ENCODE measurements at regions not wholly inside any gene's neighbourhood (a gene's known extent, or its start where the extent isn't known, plus 50 kb on each side); places are given as distances from the start of the nearest gene placed in this dataset.

DNA sequence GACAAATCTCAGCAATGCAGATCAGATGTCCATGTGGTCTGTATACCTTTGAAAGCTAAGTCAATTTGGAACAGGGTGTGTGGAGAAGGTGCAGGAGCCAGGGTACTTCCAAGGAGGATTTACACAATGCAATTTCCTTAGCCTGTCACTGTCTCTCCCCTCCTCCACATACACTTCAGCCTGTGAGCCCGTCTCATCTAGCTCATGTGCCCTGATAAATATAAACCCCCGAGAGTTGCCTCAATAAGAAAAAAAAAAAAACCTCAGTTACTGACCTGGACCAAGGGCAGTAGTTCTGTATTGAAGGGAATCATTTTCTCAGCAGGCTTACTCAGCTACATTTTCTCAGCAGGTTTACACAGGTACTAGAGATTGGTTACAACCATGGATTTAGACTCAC lies 132.1 kb upstream of the PELI2 start:
- intact Hi-C loops (cut with micrococcal nuclease; ENCODE audit: unreplicated experiment), result no loop called here
- no peaks in the 10 kb centered on the region for H3K27me3 Mint-ChIP-seq (ENCODE audit: unreplicated experiment)
- TF ChIP-seq, protein P1, sequence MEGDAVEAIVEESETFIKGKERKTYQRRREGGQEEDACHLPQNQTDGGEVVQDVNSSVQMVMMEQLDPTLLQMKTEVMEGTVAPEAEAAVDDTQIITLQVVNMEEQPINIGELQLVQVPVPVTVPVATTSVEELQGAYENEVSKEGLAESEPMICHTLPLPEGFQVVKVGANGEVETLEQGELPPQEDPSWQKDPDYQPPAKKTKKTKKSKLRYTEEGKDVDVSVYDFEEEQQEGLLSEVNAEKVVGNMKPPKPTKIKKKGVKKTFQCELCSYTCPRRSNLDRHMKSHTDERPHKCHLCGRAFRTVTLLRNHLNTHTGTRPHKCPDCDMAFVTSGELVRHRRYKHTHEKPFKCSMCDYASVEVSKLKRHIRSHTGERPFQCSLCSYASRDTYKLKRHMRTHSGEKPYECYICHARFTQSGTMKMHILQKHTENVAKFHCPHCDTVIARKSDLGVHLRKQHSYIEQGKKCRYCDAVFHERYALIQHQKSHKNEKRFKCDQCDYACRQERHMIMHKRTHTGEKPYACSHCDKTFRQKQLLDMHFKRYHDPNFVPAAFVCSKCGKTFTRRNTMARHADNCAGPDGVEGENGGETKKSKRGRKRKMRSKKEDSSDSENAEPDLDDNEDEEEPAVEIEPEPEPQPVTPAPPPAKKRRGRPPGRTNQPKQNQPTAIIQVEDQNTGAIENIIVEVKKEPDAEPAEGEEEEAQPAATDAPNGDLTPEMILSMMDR (IDR thresholded peaks at IDR 0.05; ENCODE audit: unreplicated experiment), result no peak
- no peak for DNase-seq
- no peak overlapping the region for H3K4me3 Mint-ChIP-seq (ENCODE audit: low read depth, unreplicated experiment)
- no TSS peak for BruUV-seq (replicated peaks)
- CTCF ChIA-PET, result no interaction called here
- H3K36me3 Mint-ChIP-seq (ENCODE audit: insufficient read depth, unreplicated experiment), result no peaks in the 10 kb centered on the region
- no peak overlapping the region for H3K27ac Mint-ChIP-seq (ENCODE audit: unreplicated experiment)
- H3K9me3 Mint-ChIP-seq (ENCODE audit: low read depth, unreplicated experiment), result no peaks in the 10 kb centered on the region
- no peaks in the 10 kb centered on the region for H3K4me1 Mint-ChIP-seq (ENCODE audit: low read depth, unreplicated experiment)

DNA sequence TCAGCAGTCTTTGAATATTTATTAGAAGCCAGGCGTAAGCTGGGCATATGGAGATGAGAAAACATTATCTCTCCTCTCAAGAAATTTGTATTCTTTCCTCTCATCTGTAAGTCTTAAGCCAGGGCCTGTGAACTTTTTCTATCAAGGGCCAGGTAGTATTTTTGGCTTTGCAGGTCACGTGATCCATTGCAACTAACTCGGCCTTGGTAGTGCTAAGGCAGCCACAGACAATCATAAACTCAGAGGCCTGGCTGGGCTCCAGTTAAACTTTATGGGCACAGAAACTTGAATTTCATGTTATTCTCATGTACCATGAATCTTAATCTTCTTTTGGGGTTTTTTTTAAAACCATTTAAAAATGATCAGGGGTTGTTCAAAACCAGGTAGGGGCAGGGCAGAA lies 117.4 kb upstream of the PELI2 start:
- TF ChIP-seq, protein P1 (IDR thresholded peaks at IDR 0.05; ENCODE audit: unreplicated experiment), result no peak
- H3K27ac Mint-ChIP-seq (ENCODE audit: unreplicated experiment), result no peak overlapping the region
- no TSS peak for BruUV-seq (replicated peaks)

DNA sequence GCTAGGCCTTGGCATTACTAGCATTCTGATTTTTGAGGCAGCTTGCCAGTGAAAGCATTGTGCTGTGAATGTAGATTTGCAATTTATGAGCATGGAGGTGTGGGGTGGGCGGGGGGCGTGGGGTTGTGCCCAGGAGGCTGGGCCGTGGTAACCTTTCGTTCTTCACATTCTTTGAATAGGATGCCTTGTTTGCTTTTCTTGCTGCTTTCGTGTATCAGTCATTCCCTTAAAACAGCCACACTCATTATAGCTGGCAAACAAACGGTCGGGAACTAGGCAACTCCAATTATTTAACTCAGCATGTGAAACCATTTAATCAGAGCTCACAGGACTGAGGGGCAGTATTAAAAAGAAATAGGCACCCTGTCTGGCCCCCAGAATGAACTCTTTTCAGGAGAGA lies 115.9 kb upstream of the PELI2 start:
- peaks cover 2% of the 10 kb centered on the region for H3K9me3 Mint-ChIP-seq (ENCODE audit: low read depth, unreplicated experiment)
- peaks cover 26% of the 10 kb centered on the region for H3K4me1 Mint-ChIP-seq (ENCODE audit: low read depth, unreplicated experiment)
- CTCF ChIA-PET, result interaction anchor here (0.8 to 0.9 kb wide), 2 partner anchors 78 to 268 kb away, joined by 3 to 4 read pairs; no protein-coding TSS in a partner anchor
- no peak overlapping the region for H3K27ac Mint-ChIP-seq (ENCODE audit: unreplicated experiment)
- peaks cover 7% of the 10 kb centered on the region for H3K36me3 Mint-ChIP-seq (ENCODE audit: insufficient read depth, unreplicated experiment)
- TF ChIP-seq, protein P1 (IDR thresholded peaks at IDR 0.05; ENCODE audit: unreplicated experiment), result no peak
- DNase-seq, result no peak
- no peak overlapping the region for H3K4me3 Mint-ChIP-seq (ENCODE audit: low read depth, unreplicated experiment)
- BruUV-seq (replicated peaks), result no TSS peak
- intact Hi-C loops (cut with micrococcal nuclease; ENCODE audit: unreplicated experiment), result no loop called here
- H3K27me3 Mint-ChIP-seq (ENCODE audit: unreplicated experiment), result no peaks in the 10 kb centered on the region

More for the DNA sequence above, 117.4 kb upstream of the PELI2 start:
- intact Hi-C loops (cut with micrococcal nuclease; ENCODE audit: unreplicated experiment), result no loop called here
- Mint-ChIP-seq H3K4me3 (ENCODE audit: low read depth, unreplicated experiment) (no peak overlapping the region), H3K4me1 (ENCODE audit: low read depth, unreplicated experiment) (peaks cover 24% of the 10 kb centered on the region), H3K27me3 (ENCODE audit: unreplicated experiment) (no peaks in the 10 kb centered on the region), H3K9me3 (ENCODE audit: low read depth, unreplicated experiment) (peaks cover 2% of the 10 kb centered on the region), H3K36me3 (ENCODE audit: insufficient read depth, unreplicated experiment) (peaks cover 7% of the 10 kb centered on the region)
- no peak for DNase-seq
- CTCF ChIA-PET, result no interaction called here

DNA sequence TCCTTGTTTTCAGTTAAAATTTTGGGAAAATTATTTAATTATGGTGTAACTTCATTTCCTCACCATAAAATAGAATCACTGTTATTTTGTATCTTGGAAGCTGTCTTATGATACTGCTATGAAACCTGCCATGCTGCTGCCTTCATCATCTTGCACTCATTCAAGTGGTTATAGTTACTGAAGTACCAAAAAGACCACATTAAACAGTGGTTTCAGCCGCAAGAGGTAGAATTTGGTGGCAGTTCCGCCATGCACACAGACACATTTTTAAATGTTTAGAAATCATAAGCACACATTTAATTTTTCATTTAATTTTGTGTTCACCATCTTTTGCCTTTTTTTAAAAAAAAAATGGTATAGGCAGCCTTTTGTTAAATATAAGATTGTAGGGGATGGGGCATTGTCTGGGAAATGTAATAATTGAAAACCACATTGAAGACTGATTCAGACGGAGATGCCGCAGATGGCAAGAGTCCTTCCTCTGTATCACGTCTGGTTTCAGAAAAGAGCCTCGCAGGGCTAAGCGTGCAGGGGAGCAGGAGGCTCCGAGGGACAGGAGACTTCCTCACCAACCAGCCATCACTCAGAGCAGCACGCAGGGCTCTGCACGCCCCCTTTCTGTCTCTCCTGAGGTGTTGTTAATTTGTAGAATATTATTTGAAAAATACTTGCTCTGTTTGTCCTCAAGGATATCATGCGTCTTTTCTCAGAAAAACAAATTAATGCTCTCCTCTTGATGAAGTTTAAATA lies 115.2 kb upstream of the PELI2 start:
- H3K27ac Mint-ChIP-seq (ENCODE audit: unreplicated experiment), result no peak overlapping the region
- TF ChIP-seq, protein P1 (IDR thresholded peaks at IDR 0.05; ENCODE audit: unreplicated experiment), result no peak
- no peak for DNase-seq
- H3K27me3 Mint-ChIP-seq (ENCODE audit: unreplicated experiment), result no peaks in the 10 kb centered on the region
- peaks cover 26% of the 10 kb centered on the region for H3K4me1 Mint-ChIP-seq (ENCODE audit: low read depth, unreplicated experiment)
- intact Hi-C loops (cut with micrococcal nuclease; ENCODE audit: unreplicated experiment), result no loop called here
- CTCF ChIA-PET, result interaction anchor here (0.9 kb wide), 1 partner anchor 79 kb away, joined by 3 read pairs; no protein-coding TSS in a partner anchor
- H3K36me3 Mint-ChIP-seq (ENCODE audit: insufficient read depth, unreplicated experiment), result peaks cover 7% of the 10 kb centered on the region
- H3K9me3 Mint-ChIP-seq (ENCODE audit: low read depth, unreplicated experiment), result peaks cover 2% of the 10 kb centered on the region
- H3K4me3 Mint-ChIP-seq (ENCODE audit: low read depth, unreplicated experiment), result no peak overlapping the region
- BruUV-seq (replicated peaks), result no TSS peak

All from Calu3 (cell line).